CD14-positive monocyte (primary cell): ENCODE measurements at regions not wholly inside any gene's neighbourhood (a gene's known extent, or its start where the extent isn't known, plus 50 kb on each side); places are given as distances from the start of the nearest gene placed in this dataset.
A peak's percentile ranks its signal among the peaks of the same experiment; 100 is the strongest.

Experiments
- DNase-seq, 3 donors: peaks; one replicate each; pipeline ENCODE4 v3.0.0-alpha.2; 2011 to 2022
- H2AFZ ChIP-seq: 2 replicates; pipeline ENCODE4 v1.6.0; 2012; ENCODE audit warnings: mild to moderate bottlenecking, low read depth, low read length, inconsistent platforms; ENCODE audit not compliant: insufficient read depth, poor library complexity, severe bottlenecking
- H3K27ac ChIP-seq, 2 donors: 1 replicate in 1 of 2; 2 replicates in 1 of 2; pipeline ENCODE4 v1.5.1; 2012 to 2013; ENCODE audit warnings: low read length in 2 of 2, control low read depth in 1 of 2, inconsistent platforms in 1 of 2, low read depth in 1 of 2, mild to moderate bottlenecking in 1 of 2
- H3K27me3 ChIP-seq, 2 donors: one replicate each; pipeline versions ENCODE4 v1.6.0 to v1.6.1; 2011 to 2013; ENCODE audit warnings: low read length in 2 of 2; ENCODE audit not compliant: control insufficient read depth in 2 of 2, insufficient read depth in 2 of 2
- H3K36me3 ChIP-seq, 2 donors: replicated peaks in 1 of 2; 1 replicate in 1 of 2; 2 replicates in 1 of 2; pipeline versions ENCODE4 v1.5.1 to v1.6.1; 2012 to 2013; ENCODE audit warnings: low read length in 2 of 2, control low read depth in 1 of 2, inconsistent platforms in 1 of 2, mild to moderate bottlenecking in 1 of 2; ENCODE audit not compliant: insufficient read depth in 2 of 2, control insufficient read depth in 1 of 2
- H3K4me1 ChIP-seq, 2 donors: 1 replicate in 1 of 2; 2 replicates in 1 of 2; pipeline versions ENCODE4 v1.5.1 to v1.6.1; 2012 to 2013; ENCODE audit warnings: low read length in 2 of 2, control low read depth in 1 of 2, inconsistent platforms in 1 of 2, mild to moderate bottlenecking in 1 of 2, moderate library complexity in 1 of 2; ENCODE audit not compliant: insufficient read depth in 2 of 2, control insufficient read depth in 1 of 2
- H3K4me2 ChIP-seq: replicated peaks from 2 replicates; pipeline ENCODE3; 2012; ENCODE audit warnings: low read length, moderate library complexity, mild to moderate bottlenecking; ENCODE audit not compliant: poor library complexity, severe bottlenecking; ENCODE audit errors: extremely low read depth
- H3K4me3 ChIP-seq, 3 experiments: fragments of 200-600 bp in 1 of 3; sonication (generic) in 1 of 3; replicated peaks in 1 of 3; 1 replicate in 2 of 3; 2 replicates in 1 of 3; pipeline ENCODE4 v1.5.1; 2011 to 2013; ENCODE audit warnings: low read length in 3 of 3, mild to moderate bottlenecking in 3 of 3, control low read depth in 2 of 3, low read depth in 2 of 3, inconsistent platforms in 1 of 3, moderate library complexity in 1 of 3
- H3K79me2 ChIP-seq: 2 replicates; pipeline ENCODE4 v1.6.0; 2012; ENCODE audit warnings: mild to moderate bottlenecking, control low read depth, inconsistent platforms, low read length, moderate library complexity; ENCODE audit not compliant: insufficient read depth
- H3K9ac ChIP-seq: 2 replicates; pipeline ENCODE4 v1.6.0; 2017; ENCODE audit warnings: low read length, mild to moderate bottlenecking; ENCODE audit not compliant: insufficient read depth, poor library complexity, severe bottlenecking
- H3K9me3 ChIP-seq, 2 donors: replicated peaks in 1 of 2; 1 replicate in 1 of 2; 2 replicates in 1 of 2; pipeline versions ENCODE4 v1.5.1 to v1.6.1; 2012 to 2013; ENCODE audit warnings: low read length in 2 of 2, control low read depth in 1 of 2; ENCODE audit not compliant: control insufficient read depth in 1 of 2, insufficient read depth in 1 of 2
- H4K20me1 ChIP-seq: 2 replicates; pipeline ENCODE4 v1.6.0; 2012; ENCODE audit warnings: mild to moderate bottlenecking, low read length, control low read depth, moderate library complexity; ENCODE audit not compliant: insufficient read depth
- H3K27ac Mint-ChIP-seq, 7 donors: one replicate each; pipeline ENCODE4 v1.8.0; 2020; ENCODE audit warnings: mild to moderate bottlenecking in 7 of 7, mixed read lengths in 7 of 7, moderate library complexity in 6 of 7, inconsistent platforms in 2 of 7
- H3K27me3 Mint-ChIP-seq, 3 donors: one replicate each; pipeline ENCODE4 v1.8.0; 2021 to 2022; ENCODE audit warnings: low read depth in 3 of 3, mild to moderate bottlenecking in 3 of 3, mixed read lengths in 3 of 3, moderate library complexity in 3 of 3, inconsistent platforms in 1 of 3
- H3K36me3 Mint-ChIP-seq, 2 donors: one replicate each; pipeline ENCODE4 v1.8.0; 2020; ENCODE audit warnings: mixed read lengths in 2 of 2, inconsistent platforms in 1 of 2, mild to moderate bottlenecking in 1 of 2
- H3K4me1 Mint-ChIP-seq: one replicate; pipeline ENCODE4 v1.8.0; 2020; ENCODE audit warnings: mild to moderate bottlenecking, mixed read lengths
- H3K4me3 Mint-ChIP-seq, 2 donors: one replicate each; pipeline ENCODE4 v1.8.0; 2020; ENCODE audit warnings: mild to moderate bottlenecking in 2 of 2, mixed read lengths in 2 of 2, moderate library complexity in 1 of 2
- H3K9me3 Mint-ChIP-seq, 7 donors: one replicate each; pipeline ENCODE4 v1.8.0; 2020 to 2022; ENCODE audit warnings: mixed read lengths in 7 of 7, mild to moderate bottlenecking in 6 of 7, moderate library complexity in 6 of 7, inconsistent platforms in 2 of 7
- CTCF ChIP-seq: fragments of 200-600 bp; IDR thresholded peaks from one replicate; pipeline ENCODE4 v1.8.0; 2022; ENCODE audit warnings: antibody characterized with exemption, mild to moderate bottlenecking
- WGBS: methylation state at CpG from one replicate; pipeline ENCODE4 v1.1.5; 2013; ENCODE audit warnings: missing lambda C conversion rate; ENCODE audit not compliant: insufficient coverage; 5-methylcytosine and 5-hydroxymethylcytosine counted together
- intact Hi-C, 2 donors: fragments of 100-400 bp; cut with micrococcal nuclease; formaldehyde crosslinking; loops; one replicate each; pipeline versions ENCODE4 v1.15.0 to v1.15.1; 2023

GRCh38 chr17:49910094-49910857, 58.7 kb upstream of the DLX4 start:
- Histone ChIP-seq H3K27ac (no peak overlapping the region), H3K36me3 (no peaks in the 10 kb centered on the region), H3K4me2 (no peak overlapping the region), H3K4me3 (no peak overlapping the region), H3K4me1 (no peaks in the 10 kb centered on the region), H3K9ac (no peak overlapping the region), H3K9me3 (peaks cover 0 to 10% of the 10 kb centered on the region in 2 donors), H2AFZ (no peak overlapping the region), H3K27me3 (peaks cover 25 to 82% of the 10 kb centered on the region in 2 donors), H3K79me2 (no peaks in the 10 kb centered on the region), H4K20me1 (no peaks in the 10 kb centered on the region)
- H3K27me3 Mint-ChIP-seq: peaks cover 81 to 97% (median 87%) of the 10 kb centered on the region in 3 donors
- intact Hi-C loops: no loop called here
- peaks cover 4% of the 10 kb centered on the region for H3K4me1 Mint-ChIP-seq
- no peak overlapping the region for H3K27ac Mint-ChIP-seq
- peak overlapping the region in 1 of 2 donors; percentile 73 for H3K4me3 Mint-ChIP-seq
- peaks cover 0 to 4% of the 10 kb centered on the region in 2 donors for H3K36me3 Mint-ChIP-seq
- peaks cover 0 to 25% (median 7%) of the 10 kb centered on the region in 7 donors for H3K9me3 Mint-ChIP-seq
- WGBS: 2% methylated on average over 66 of the region's 69 CpGs
- no peak for TF ChIP-seq CTCF
- peak in 1 of 3 donors; percentile 17 for DNase-seq

- Mint-ChIP-seq H3K9me3 (peaks cover 0 to 25% (median 7%) of the 10 kb centered on the region in 7 donors), H3K36me3 (peaks cover 0 to 4% of the 10 kb centered on the region in 2 donors), H3K4me3 (peak overlapping the region in 1 of 2 donors; percentile 71), H3K27ac (no peak overlapping the region), H3K27me3 (peaks cover 79 to 97% (median 87%) of the 10 kb centered on the region in 3 donors), H3K4me1 (peaks cover 4% of the 10 kb centered on the region)
- intact Hi-C loops: no loop called here
- Histone ChIP-seq H3K27me3 (peaks cover 25 to 83% of the 10 kb centered on the region in 2 donors), H3K27ac (no peak overlapping the region), H3K4me1 (no peaks in the 10 kb centered on the region), H4K20me1 (no peaks in the 10 kb centered on the region), H3K36me3 (no peaks in the 10 kb centered on the region), H3K9ac (no peak overlapping the region), H3K9me3 (peaks cover 0 to 10% of the 10 kb centered on the region in 2 donors), H3K4me2 (no peak overlapping the region), H3K4me3 (no peak overlapping the region), H2AFZ (no peak overlapping the region), H3K79me2 (no peaks in the 10 kb centered on the region)
- DNase-seq: no peak
- 69% methylated on average over 5 of the region's 7 CpGs for WGBS
- no peak for TF ChIP-seq CTCF
Observed at GRCh38 chr17:49910858-49911204, 58.2 kb upstream of the DLX4 start.
